ENCODE measurements at regions not wholly inside any gene's neighbourhood (a gene's known extent, or its start where the extent isn't known, plus 50 kb on each side); places are given as distances from the start of the nearest gene placed in this dataset.

GRCh38 chr6:91804981-91805380 lies 1218.1 kb upstream of the MAP3K7 start:
- DNase-seq (ENCODE audit: low spot score): no peak

- DNase-seq (ENCODE audit: low spot score): no peak
These were observed 1215.6 kb upstream of the MAP3K7 start for GRCh38 chr6:91802431-91802830.

GRCh38 chr6:91796603-91797002 lies 1209.7 kb upstream of the MAP3K7 start:
- DNase-seq (ENCODE audit: low spot score): no peak

GRCh38 chr6:91788501-91788900 lies 1201.6 kb upstream of the MAP3K7 start:
- no peak for DNase-seq (ENCODE audit: low spot score)

- DNase-seq (ENCODE audit: low spot score): no peak
These were observed 1199.8 kb upstream of the MAP3K7 start for GRCh38 chr6:91786474-91787184.

GRCh38 chr6:91782802-91783201 lies 1195.9 kb upstream of the MAP3K7 start:
- DNase-seq (ENCODE audit: low spot score): no peak

- DNase-seq (ENCODE audit: low spot score): no peak
These were observed 1195.1 kb upstream of the MAP3K7 start for GRCh38 chr6:91781946-91782345.

- DNase-seq (ENCODE audit: low spot score): no peak
These were observed 1193.4 kb upstream of the MAP3K7 start for GRCh38 chr6:91780270-91780669.

GRCh38 chr6:91761621-91762020 lies 1174.7 kb upstream of the MAP3K7 start:
- DNase-seq (ENCODE audit: low spot score): no peak

GRCh38 chr6:91754691-91755090 lies 1167.8 kb upstream of the MAP3K7 start:
- DNase-seq (ENCODE audit: low spot score): no peak

- DNase-seq (ENCODE audit: low spot score): no peak
These were observed 1164.7 kb upstream of the MAP3K7 start for GRCh38 chr6:91751526-91751925.

GRCh38 chr6:91744566-91744965 lies 1157.7 kb upstream of the MAP3K7 start:
- no peak for DNase-seq (ENCODE audit: low spot score)

GRCh38 chr6:91743756-91744155 lies 1156.9 kb upstream of the MAP3K7 start:
- DNase-seq (ENCODE audit: low spot score): no peak

GRCh38 chr6:91731939-91732338 lies 1145.1 kb upstream of the MAP3K7 start:
- no peak for DNase-seq (ENCODE audit: low spot score)

GRCh38 chr6:91730710-91731109 lies 1143.8 kb upstream of the MAP3K7 start:
- no peak for DNase-seq (ENCODE audit: low spot score)

GRCh38 chr6:91720324-91720723 lies 1133.5 kb upstream of the MAP3K7 start:
- DNase-seq (ENCODE audit: low spot score): no peak

GRCh38 chr6:91719414-91719813 lies 1132.5 kb upstream of the MAP3K7 start:
- DNase-seq (ENCODE audit: low spot score): no peak

GRCh38 chr6:91718198-91718597 lies 1131.3 kb upstream of the MAP3K7 start:
- DNase-seq (ENCODE audit: low spot score): no peak

GRCh38 chr6:91717094-91717493 lies 1130.2 kb upstream of the MAP3K7 start:
- DNase-seq (ENCODE audit: low spot score): no peak

GRCh38 chr6:91716361-91716760 lies 1129.5 kb upstream of the MAP3K7 start:
- no peak for DNase-seq (ENCODE audit: low spot score)

GRCh38 chr6:91715171-91715805 lies 1128.4 kb upstream of the MAP3K7 start:
- no peak for DNase-seq (ENCODE audit: low spot score)

- DNase-seq (ENCODE audit: low spot score): no peak
These were observed 1127.0 kb upstream of the MAP3K7 start for GRCh38 chr6:91713911-91714310.

- no peak for DNase-seq (ENCODE audit: low spot score)
These were observed 1124.6 kb upstream of the MAP3K7 start for GRCh38 chr6:91711518-91711917.

- DNase-seq (ENCODE audit: low spot score): no peak
These were observed 1123.5 kb upstream of the MAP3K7 start for GRCh38 chr6:91710342-91710741.
